DND-41 (cell line): ENCODE measurements at regions not wholly inside any gene's neighbourhood (a gene's known extent, or its start where the extent isn't known, plus 50 kb on each side); places are given as distances from the start of the nearest gene placed in this dataset.

Source experiments
- EZH2 ChIP-seq: IDR thresholded peaks from 3 replicates; pipeline ENCODE4 v1.6.1; 2012; ENCODE audit warnings: borderline replicate concordance, low read depth, mild to moderate bottlenecking, moderate library complexity, low read length, inconsistent platforms; ENCODE audit not compliant: severe bottlenecking
- TF ChIP-seq, protein P1 (sequence below): IDR thresholded peaks from 2 replicates; pipeline ENCODE4 v1.5.1; 2012; ENCODE audit warnings: borderline replicate concordance, low read length, moderate library complexity, mild to moderate bottlenecking; ENCODE audit not compliant: poor library complexity, severe bottlenecking; ENCODE audit errors: extremely low read depth

GRCh38 chr6:81552644-81553043 lies 199.8 kb downstream of the TENT5A start:
- TF ChIP-seq, protein P1, sequence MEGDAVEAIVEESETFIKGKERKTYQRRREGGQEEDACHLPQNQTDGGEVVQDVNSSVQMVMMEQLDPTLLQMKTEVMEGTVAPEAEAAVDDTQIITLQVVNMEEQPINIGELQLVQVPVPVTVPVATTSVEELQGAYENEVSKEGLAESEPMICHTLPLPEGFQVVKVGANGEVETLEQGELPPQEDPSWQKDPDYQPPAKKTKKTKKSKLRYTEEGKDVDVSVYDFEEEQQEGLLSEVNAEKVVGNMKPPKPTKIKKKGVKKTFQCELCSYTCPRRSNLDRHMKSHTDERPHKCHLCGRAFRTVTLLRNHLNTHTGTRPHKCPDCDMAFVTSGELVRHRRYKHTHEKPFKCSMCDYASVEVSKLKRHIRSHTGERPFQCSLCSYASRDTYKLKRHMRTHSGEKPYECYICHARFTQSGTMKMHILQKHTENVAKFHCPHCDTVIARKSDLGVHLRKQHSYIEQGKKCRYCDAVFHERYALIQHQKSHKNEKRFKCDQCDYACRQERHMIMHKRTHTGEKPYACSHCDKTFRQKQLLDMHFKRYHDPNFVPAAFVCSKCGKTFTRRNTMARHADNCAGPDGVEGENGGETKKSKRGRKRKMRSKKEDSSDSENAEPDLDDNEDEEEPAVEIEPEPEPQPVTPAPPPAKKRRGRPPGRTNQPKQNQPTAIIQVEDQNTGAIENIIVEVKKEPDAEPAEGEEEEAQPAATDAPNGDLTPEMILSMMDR, result no peak
- TF ChIP-seq EZH2, result no peak
